ENCODE measurements at regions not wholly inside any gene's neighbourhood (a gene's known extent, or its start where the extent isn't known, plus 50 kb on each side); places are given as distances from the start of the nearest gene placed in this dataset.

DNA sequence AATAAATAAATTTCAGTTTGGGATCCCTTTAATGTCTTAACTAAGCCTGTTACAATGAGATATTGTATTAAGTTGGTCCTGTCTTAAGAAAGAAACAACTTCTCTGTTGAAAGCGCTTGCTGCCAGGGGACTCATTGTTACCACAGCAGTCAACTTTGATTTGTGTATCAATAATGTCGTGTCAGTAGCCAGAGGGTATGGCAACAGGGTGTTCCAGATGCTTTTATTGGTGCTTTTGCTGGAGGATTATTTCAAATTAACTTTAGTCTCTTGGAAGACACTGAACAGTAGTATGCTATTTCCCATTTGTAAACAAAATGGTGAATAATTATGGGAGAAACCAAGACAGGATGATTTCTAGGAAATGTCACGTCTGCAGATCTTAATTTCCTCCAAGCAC is 91.9 kb upstream of the TSHZ2 start:
- TF ChIP-seq, protein P1, sequence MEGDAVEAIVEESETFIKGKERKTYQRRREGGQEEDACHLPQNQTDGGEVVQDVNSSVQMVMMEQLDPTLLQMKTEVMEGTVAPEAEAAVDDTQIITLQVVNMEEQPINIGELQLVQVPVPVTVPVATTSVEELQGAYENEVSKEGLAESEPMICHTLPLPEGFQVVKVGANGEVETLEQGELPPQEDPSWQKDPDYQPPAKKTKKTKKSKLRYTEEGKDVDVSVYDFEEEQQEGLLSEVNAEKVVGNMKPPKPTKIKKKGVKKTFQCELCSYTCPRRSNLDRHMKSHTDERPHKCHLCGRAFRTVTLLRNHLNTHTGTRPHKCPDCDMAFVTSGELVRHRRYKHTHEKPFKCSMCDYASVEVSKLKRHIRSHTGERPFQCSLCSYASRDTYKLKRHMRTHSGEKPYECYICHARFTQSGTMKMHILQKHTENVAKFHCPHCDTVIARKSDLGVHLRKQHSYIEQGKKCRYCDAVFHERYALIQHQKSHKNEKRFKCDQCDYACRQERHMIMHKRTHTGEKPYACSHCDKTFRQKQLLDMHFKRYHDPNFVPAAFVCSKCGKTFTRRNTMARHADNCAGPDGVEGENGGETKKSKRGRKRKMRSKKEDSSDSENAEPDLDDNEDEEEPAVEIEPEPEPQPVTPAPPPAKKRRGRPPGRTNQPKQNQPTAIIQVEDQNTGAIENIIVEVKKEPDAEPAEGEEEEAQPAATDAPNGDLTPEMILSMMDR (IDR thresholded peaks at IDR 0.05; ENCODE audit: low read length): no peak
- no peak for TF ChIP-seq EZH2 (optimal IDR thresholded peaks at IDR 0.05; ENCODE audit: low read depth, low read length)

Data from MM.1S (cell line).